NCI-H69 (cell line): ENCODE measurements at regions not wholly inside any gene's neighbourhood (a gene's known extent, or its start where the extent isn't known, plus 50 kb on each side); places are given as distances from the start of the nearest gene placed in this dataset.
"Not testable (repeated sequence)": the region's sequence is repeated elsewhere in the genome, so short reads cannot be mapped to it uniquely, and the experiment has no call there.

ENCODE experiments used
- DNase-seq: peaks from one replicate; lab custom pipeline; 2025; lab: John Stamatoyannopoulos, UW

DNA sequence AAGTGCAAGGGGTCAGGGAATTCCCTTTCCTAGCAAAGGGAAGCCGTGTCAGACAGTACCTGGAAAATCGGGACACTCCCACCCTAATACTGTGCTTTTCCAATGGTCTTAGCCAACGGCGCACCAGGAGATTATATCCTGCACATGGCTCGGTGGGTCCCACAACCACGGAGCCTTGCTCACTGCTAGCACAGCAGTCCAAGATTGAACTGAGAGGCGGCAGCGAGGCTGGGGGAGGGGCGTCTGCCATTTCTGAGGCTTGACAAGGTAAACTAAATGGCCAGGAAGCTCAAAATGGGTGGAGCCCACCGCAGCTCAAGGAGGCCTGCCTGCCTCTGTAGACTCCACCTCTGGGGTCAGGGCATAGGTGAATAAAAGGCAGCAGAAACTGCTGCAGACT, 76.5 kb upstream of the LINC00632 start:
- not testable (repeated sequence) for DNase-seq

DNA sequence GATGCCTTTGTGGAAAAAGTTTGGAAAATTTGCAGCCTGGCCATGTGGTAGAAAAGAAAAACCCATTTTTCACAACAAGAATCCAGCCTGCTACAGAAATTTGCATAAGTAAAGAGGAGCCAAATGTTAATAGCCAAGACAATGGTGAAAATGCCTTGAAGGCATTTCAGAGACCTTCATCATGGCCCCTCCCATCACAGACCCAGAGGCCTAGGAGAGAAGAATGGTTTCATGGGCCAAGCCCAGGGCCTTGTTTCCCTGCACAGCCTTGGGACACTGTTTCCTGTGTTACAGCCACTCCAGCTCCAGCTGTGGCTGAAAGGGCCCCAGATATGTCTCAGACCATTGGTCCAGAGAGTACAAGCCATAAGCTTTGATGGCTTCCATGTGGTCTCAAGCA, 101.4 kb upstream of the LINC00632 start:
- no peak for DNase-seq

DNA sequence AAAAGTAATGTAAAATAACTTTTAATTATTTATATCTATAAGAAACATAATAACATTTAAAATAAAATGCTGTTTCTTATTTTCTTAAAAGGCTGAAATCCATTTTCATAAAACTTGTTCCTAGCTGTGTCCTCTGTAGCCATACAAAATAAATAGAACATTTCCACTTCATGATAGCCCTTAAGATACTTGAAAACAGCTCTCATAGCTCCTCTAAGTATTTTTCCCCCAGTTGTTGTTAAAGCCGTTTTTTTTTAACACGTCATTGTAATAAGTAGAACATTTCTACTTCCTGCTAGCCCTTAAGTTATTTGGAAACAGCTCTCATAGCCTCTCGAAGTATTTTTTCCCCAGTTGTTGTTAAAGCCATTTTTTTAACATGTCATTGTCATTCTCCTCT, 97.3 kb upstream of the SOX3 start:
- no peak for DNase-seq

DNA sequence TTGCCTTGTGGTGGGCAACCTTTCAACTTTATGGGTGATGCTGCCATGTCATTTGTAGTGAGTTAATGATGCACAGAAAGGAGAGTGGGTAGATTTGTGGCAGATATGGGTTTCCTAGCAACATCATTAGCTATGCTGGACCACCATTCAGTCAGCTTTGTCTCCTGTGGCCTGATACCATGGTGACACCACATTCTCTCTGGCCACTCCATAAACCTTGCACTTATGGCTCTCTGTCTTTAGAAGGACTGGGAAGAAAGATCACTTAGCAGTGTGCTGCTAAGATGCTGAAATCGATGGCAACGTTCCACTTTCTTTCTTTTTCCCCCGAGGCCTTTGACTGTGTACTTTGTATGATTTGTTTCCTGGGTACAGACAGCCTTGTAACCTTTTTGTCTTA, 95.0 kb upstream of the SOX3 start:
- DNase-seq = no peak

DNA sequence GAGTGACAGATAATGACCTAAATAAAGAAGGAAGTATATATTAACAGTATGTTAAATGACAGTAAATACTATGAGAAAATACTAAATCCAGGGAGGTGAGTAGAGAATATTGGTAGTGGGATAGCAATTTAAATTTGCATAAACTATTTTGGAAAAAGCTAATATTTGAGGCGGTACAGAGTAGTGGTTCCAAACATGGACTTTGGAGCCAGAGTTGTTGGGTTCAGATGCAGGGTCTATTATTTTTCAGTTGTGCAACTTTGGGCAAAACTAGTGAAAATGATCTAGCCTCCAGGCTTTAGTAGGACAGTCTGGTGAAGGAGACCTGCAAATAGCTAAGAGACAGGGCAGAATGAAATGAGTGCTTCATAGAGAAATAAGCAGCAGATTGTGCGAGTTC, 84.8 kb upstream of the SOX3 start:
- no peak for DNase-seq

DNA sequence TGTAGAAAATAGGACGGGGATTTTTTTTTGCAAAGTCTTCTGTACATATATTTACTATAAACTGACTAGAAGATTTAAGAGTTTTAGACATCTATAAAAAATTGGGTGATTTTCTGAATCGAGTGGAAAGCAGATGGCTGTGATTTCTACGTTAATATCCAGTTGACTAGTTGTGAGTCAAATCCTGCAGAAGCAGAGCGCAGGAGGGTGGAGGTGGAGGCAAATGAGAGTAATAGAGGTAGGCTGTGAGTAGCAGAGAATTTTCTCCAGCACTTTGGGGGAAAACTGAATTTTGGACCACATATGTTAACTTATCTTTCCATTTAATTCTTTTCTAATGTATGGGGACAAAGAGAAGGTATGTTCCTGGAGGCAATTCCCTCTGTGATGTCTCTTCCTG, 82.1 kb upstream of the SOX3 start:
- no peak for DNase-seq

DNA sequence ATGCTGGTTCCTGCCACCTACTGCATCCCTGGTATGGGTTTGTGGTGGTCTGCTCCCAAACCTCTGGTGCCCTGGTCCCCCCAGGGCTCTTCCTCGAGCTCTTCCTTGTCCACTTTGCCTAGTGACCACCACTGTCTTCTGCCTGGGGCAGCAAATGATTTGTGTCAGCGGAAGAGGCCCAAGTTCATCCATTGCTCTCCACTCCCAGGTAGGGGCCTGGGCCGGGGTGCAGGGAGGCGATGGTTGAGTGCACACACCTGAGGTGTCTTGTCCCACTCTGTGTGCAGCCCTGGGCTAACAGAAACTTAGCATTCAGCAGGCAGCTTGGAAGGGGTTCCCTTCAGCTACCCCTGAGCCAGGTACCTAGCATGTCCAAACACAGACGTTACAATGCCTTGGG, 75.6 kb upstream of the SOX3 start:
- DNase-seq = no peak

DNA sequence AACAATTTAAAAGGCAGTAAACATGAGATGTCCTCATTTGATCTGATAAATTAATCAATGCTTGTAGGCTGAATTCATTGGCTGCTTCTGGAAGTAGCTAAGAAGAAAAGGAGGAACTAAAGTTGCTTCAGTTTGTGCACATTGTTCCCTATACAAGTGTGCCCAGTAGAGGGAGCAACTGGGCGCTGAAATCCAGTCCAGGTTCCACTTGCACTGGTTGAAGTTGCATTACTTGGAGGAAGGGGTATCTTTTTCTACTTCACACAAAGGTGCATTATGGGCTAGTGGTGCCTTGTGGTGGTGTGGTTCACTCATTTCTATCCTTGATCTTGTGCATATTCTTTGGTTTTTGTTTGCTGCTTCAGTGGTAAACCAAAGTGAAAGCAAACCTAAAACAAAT, 67.9 kb upstream of the SOX3 start:
- DNase-seq = peak; percentile 41

DNA sequence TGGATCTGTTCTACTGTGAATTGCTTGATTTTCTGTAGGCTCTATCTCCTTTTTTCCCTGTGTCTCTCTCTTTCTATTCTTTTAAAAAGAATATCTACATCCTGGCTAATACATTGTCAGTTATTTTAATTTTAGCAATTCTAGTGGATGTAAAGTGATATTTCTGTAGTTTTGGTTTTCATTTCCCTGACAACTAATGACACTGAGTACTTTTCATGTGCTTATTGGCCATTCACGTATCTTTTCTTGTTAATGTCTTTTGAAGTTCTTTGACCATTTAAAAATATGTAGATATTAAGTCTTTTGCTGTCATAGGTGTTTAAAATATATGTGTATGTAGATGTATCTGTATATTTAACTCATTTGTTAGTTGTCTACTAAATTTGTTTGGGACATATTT, 59.0 kb upstream of the SOX3 start:
- no peak for DNase-seq
